RWPE1 (cell line): ENCODE measurements at regions not wholly inside any gene's neighbourhood (a gene's known extent, or its start where the extent isn't known, plus 50 kb on each side); places are given as distances from the start of the nearest gene placed in this dataset.
A peak's percentile ranks its signal among the peaks of the same experiment; 100 is the strongest.

Experiments
- CTCF ChIA-PET: fragments of 350-600 bp; sonication (Branson Sonifier 250); formaldehyde crosslinking; extraction: SDS; loops from one replicate; lab custom pipeline; 2021; lab: Yijun Ruan, JAX
- POLR2A ChIA-PET: fragments of 400-600 bp; formaldehyde crosslinking; extraction: SDS; loops from one replicate; lab custom pipeline; 2020; ENCODE audit warnings: antibody characterized with exemption; ENCODE audit not compliant: low non-redundant PET; lab: Yijun Ruan, JAX
- DNase-seq: peaks from one replicate; pipeline ENCODE4 v3.0.0; 2012; ENCODE audit warnings: low spot score
- H3K27ac ChIP-seq: fragments of 450-650 bp; 2 replicates; pipeline ENCODE4 v1.5.1; 2017
- CTCF ChIP-seq: fragments of 450-650 bp; conservative IDR thresholded peaks from 2 replicates; pipeline ENCODE4 v1.5.1; 2017; ENCODE audit warnings: low read depth, mild to moderate bottlenecking

DNA sequence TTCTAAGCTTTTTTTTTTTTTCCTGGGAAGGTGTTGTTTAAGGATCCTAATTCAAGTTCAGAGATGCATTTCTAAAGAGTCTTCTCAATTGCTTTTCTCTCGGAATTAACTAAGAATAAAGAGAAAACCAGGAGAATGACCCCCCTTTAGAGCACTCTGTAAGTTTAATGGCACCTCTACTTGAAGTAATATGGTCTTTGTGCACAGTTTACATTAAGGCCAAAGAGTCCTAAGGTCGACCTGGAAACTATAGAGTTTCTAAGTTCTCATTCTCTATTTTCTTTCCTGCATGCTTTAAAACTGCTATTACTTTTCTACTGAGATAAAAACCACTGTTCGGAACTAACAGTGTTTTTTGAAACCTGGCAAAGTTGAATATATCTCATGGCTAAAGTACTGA, 923.1 kb upstream of the CDH10 start:
- no peak overlapping the region for H3K27ac ChIP-seq
- ChIA-PET POLR2A (no interaction called here), CTCF (no interaction called here)
- TF ChIP-seq CTCF, result no peak
- no peak for DNase-seq

GRCh38 chr5:25562656-25563055, 917.9 kb upstream of the CDH10 start:
- CTCF ChIA-PET, result no interaction called here
- POLR2A ChIA-PET, result no interaction called here
- TF ChIP-seq CTCF, result no peak
- H3K27ac ChIP-seq, result no peak overlapping the region
- DNase-seq, result no peak

DNA sequence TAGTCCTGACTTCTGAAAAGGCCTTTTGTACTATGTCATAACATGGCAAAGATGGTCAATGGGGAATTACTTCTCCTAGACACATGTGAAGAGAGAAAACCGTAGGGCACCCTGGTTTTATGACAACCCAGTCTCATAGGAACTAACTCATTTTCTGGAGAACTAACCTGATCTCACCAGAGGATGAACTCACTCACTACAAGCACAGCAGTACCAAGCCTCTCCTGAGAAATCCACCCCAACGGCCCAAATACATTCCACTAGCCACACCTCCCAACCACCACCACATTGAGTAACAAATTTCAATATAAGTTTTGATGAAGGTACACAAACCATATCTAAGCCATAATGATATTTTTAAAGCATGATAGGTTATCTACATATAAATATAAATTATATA, 909.3 kb upstream of the CDH10 start:
- ChIA-PET POLR2A (no interaction called here), CTCF (no interaction called here)
- no peak for DNase-seq
- no peak for TF ChIP-seq CTCF
- H3K27ac ChIP-seq, result no peak overlapping the region

GRCh38 chr5:25552871-25553481, 908.2 kb upstream of the CDH10 start:
- no peak for DNase-seq
- ChIA-PET POLR2A (no interaction called here), CTCF (no interaction called here)
- H3K27ac ChIP-seq, result no peak overlapping the region
- no peak for TF ChIP-seq CTCF

DNA sequence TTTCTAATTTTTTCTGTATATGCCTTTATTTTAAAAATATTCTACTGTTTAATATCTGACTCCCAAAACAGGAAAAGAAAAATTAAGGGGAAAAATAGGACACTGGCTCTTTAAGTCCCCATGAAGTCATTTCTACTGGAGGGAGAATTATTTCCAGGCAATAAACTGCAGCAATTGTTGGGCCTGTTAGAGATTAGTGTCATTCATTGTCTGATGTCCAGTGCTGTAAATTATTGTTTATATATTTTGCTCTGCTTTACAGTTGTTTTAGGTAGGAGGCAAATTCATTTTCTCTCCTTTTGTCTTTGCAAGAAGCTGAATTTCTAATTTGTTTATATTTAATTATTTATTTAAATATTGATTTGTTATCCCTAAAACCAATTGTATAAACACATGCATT, 906.0 kb upstream of the CDH10 start:
- ChIA-PET CTCF (interaction anchor here (0.6 kb wide), 1 partner anchor 12 kb away, joined by 3 read pairs; no protein-coding TSS in a partner anchor), POLR2A (no interaction called here)
- no peak for DNase-seq
- TF ChIP-seq CTCF, result no peak
- H3K27ac ChIP-seq, result no peak overlapping the region

- no peak overlapping the region for H3K27ac ChIP-seq
- ChIA-PET POLR2A (no interaction called here), CTCF (interaction anchor here (0.6 to 0.7 kb wide), 2 partner anchors 23 to 1156 kb away, joined by 3 to 4 read pairs; no protein-coding TSS in a partner anchor)
- DNase-seq, result peak; percentile 26
- TF ChIP-seq CTCF, result peak; percentile 63
Observed at GRCh38 chr5:25544652-25545249, 900.0 kb upstream of the CDH10 start.
